Mucosa of descending colon (tissue), 3 donors: ENCODE measurements at regions not wholly inside any gene's neighbourhood (a gene's known extent, or its start where the extent isn't known, plus 50 kb on each side); places are given as distances from the start of the nearest gene placed in this dataset.
A peak's percentile ranks its signal among the peaks of the same experiment; 100 is the strongest.
"Not testable (repeated sequence)": the region's sequence is repeated elsewhere in the genome, so short reads cannot be mapped to it uniquely, and the experiment has no call there.

Experiments used
- ATAC-seq: fragments of 200-7000 bp; cut with Tn5 transposase; one replicate; pipeline ENCODE4 v1.9.1; 2020; ENCODE audit warnings: mild to moderate bottlenecking, moderate library complexity
- DNase-seq, 3 donors: peaks; one replicate each; pipeline ENCODE4 v3.0.0-alpha.2; 2020
- H3K36me3 ChIP-seq: fragments of 200-600 bp; one replicate; pipeline ENCODE4 v1.8.0; 2021; ENCODE audit warnings: low read depth, mild to moderate bottlenecking
- H3K4me1 ChIP-seq: fragments of 200-600 bp; one replicate; pipeline ENCODE4 v1.8.0; 2021; ENCODE audit warnings: low read depth, mild to moderate bottlenecking
- H3K4me3 ChIP-seq: fragments of 200-600 bp; one replicate; pipeline ENCODE4 v1.8.0; 2021; ENCODE audit warnings: mild to moderate bottlenecking
- H3K9me3 ChIP-seq: fragments of 200-600 bp; one replicate; pipeline ENCODE4 v1.8.0; 2021; ENCODE audit warnings: mild to moderate bottlenecking
- CTCF ChIP-seq: fragments of 200-600 bp; IDR thresholded peaks from one replicate; pipeline ENCODE4 v1.8.0; 2022; ENCODE audit warnings: antibody characterized with exemption, mild to moderate bottlenecking
- intact Hi-C, 2 donors: fragments of 100-400 bp; cut with DNase I in 1 of 2; cut with micrococcal nuclease in 1 of 2; formaldehyde crosslinking; loops; one replicate each; pipeline versions ENCODE4 v1.11.0 to v1.11.1; 2022; cut with DNase I, micrococcal nuclease
- donor health status: DM: no; HTN: no; CAD: no; lungs with moderate emphysema.
- donor health status: DM: no; HTN: no; CAD: no.
- donor health status: DM: no; HTN: yes; CAD: no.

- no peaks in the 10 kb centered on the region for H3K36me3 ChIP-seq
- no peaks in the 10 kb centered on the region for H3K4me1 ChIP-seq
- ATAC-seq (no peak), DNase-seq (no peak)
- intact Hi-C loops: no loop called here
- H3K4me3 ChIP-seq: no peak overlapping the region
- H3K9me3 ChIP-seq: no peaks in the 10 kb centered on the region
- no peak for TF ChIP-seq CTCF
Measured at GRCh38 chr1:115507901-115508300, 133.9 kb upstream of the VANGL1 start.

GRCh38 chr1:115506924-115507589 is 134.7 kb upstream of the VANGL1 start:
- no peaks in the 10 kb centered on the region for H3K36me3 ChIP-seq
- no peak overlapping the region for H3K4me3 ChIP-seq
- intact Hi-C loops: no loop called here
- no peak for TF ChIP-seq CTCF
- DNase-seq (peak in 1 of 3 donors; percentile 11), ATAC-seq (no peak)
- no peaks in the 10 kb centered on the region for H3K4me1 ChIP-seq
- H3K9me3 ChIP-seq: no peaks in the 10 kb centered on the region

GRCh38 chr1:115506518-115506917 is 135.3 kb upstream of the VANGL1 start:
- no peak overlapping the region for H3K4me3 ChIP-seq
- intact Hi-C loops: no loop called here
- ATAC-seq (no peak), DNase-seq (no peak)
- H3K9me3 ChIP-seq: no peaks in the 10 kb centered on the region
- no peaks in the 10 kb centered on the region for H3K36me3 ChIP-seq
- no peak for TF ChIP-seq CTCF
- no peaks in the 10 kb centered on the region for H3K4me1 ChIP-seq

GRCh38 chr1:115505148-115505571 is 136.6 kb upstream of the VANGL1 start:
- DNase-seq (no peak), ATAC-seq (no peak)
- H3K4me3 ChIP-seq: no peak overlapping the region
- H3K4me1 ChIP-seq: no peaks in the 10 kb centered on the region
- TF ChIP-seq CTCF: no peak
- no peaks in the 10 kb centered on the region for H3K9me3 ChIP-seq
- intact Hi-C loops: no loop called here
- no peaks in the 10 kb centered on the region for H3K36me3 ChIP-seq

- intact Hi-C loops, H3K9me3 ChIP-seq, ATAC-seq, H3K36me3 ChIP-seq, DNase-seq, H3K4me1 ChIP-seq, H3K4me3 ChIP-seq: not testable (repeated sequence)
Measured at GRCh38 chr1:115502183-115502582, 139.6 kb upstream of the VANGL1 start.

- Histone ChIP-seq H3K36me3 (no peaks in the 10 kb centered on the region), H3K4me1 (no peaks in the 10 kb centered on the region), H3K4me3 (no peak overlapping the region), H3K9me3 (no peaks in the 10 kb centered on the region)
- intact Hi-C loops: no loop called here
- DNase-seq (no peak), ATAC-seq (no peak)
- no peak for TF ChIP-seq CTCF
Measured at GRCh38 chr1:115501476-115501875, 140.3 kb upstream of the VANGL1 start.
